NOMO-1 (cell line): ENCODE measurements at regions not wholly inside any gene's neighbourhood (a gene's known extent, or its start where the extent isn't known, plus 50 kb on each side); places are given as distances from the start of the nearest gene placed in this dataset.

ENCODE experiments used
- DNase-seq, 2 experiments: peaks; one replicate each; lab custom pipeline; 2025; ENCODE audit not compliant: unreplicated experiment in 2 of 2; lab: John Stamatoyannopoulos, UW

- DNase-seq = no peak
Observed at GRCh38 chr2:176699098-176699497, 429.9 kb downstream of the MTX2 start.

- no peak for DNase-seq
Observed at GRCh38 chr2:176699644-176700043, 430.4 kb downstream of the MTX2 start.

DNA sequence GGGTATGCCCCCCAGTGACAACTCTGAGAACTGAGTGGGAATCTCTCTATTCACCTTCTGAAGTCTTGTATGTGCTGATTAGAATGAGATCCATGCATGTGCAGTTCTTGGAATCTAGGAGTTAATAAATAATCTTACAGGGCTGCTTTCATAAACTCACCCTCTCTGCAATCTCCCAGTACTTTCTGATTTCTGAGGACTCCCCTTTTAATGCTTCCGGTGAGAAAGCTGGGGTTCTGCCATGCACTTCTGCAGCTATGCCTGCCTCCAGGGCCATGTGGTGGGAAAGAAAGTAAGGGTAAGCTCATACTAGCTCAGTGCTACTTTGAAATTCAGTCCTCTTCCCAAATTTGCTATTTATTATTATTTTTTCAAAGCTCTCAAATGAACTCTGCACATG, 432.9 kb downstream of the MTX2 start:
- no peak for DNase-seq

- no peak for DNase-seq
Observed at GRCh38 chr2:176704282-176704858, 435.1 kb downstream of the MTX2 start.

- no peak for DNase-seq
Observed at GRCh38 chr2:176709149-176709951, 440.1 kb downstream of the MTX2 start.

- DNase-seq = no peak
Observed at GRCh38 chr2:176709991-176710390, 440.7 kb downstream of the MTX2 start.

DNA sequence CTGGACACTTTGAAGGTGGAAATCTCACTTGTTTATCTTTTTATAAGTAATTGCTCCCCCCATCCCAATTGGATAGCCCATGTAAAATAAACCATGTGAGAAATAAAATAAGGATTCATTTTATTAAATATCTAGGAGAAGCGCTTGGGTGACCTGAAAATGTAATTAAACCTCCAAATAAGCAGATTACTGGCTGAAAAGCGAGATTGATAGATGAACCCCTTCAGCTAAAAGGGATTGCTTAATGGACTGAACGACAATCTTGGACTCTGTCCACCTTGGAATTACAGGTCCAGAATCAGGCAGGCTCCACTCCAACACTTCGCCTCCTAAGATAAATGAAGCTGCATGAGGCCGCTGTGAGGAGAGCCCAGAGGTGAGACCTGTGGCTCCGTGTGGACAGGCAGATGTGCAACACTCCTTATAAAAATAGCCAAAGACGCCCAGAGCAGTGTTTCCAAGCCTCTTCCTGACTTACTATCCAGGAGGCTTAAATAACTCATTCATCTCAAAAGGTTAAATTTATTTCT, 441.5 kb downstream of the MTX2 start:
- no peak for DNase-seq

DNA sequence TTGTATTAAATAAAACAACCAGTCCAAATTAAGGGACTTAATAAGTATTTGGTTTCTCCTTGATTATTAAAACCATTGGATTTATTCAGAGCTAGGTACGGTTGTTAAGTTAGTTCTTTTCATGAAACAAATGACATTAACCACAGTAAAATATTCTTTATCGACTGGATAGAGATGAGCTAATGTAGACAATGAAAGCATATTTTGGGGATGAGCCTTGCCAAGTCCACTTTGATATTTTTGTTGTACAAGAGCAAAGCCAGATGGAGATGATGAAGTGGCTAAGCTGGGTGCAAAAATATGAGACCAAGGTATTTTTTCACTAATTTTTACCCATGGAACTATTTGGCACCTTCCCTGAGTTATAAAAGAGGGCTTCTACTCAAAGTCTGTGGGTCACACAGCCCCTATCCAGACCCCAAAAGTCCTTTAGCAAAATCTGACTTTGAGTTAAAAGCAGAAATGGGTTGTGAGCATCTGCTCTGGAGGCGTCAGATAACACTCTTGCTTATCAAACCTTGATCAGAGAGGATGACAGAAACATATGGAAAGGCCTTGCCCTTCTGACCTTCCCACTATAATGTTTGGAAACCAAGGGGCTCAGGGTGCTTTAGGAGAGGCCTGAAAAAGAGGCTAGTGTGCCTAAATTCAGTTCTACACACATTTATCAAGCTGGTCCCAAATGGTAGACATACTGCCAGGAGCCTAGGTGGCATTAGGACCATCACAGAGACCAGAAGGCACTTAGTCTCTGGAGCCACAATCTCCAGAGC, 456.8 kb downstream of the MTX2 start:
- DNase-seq = no peak

DNA sequence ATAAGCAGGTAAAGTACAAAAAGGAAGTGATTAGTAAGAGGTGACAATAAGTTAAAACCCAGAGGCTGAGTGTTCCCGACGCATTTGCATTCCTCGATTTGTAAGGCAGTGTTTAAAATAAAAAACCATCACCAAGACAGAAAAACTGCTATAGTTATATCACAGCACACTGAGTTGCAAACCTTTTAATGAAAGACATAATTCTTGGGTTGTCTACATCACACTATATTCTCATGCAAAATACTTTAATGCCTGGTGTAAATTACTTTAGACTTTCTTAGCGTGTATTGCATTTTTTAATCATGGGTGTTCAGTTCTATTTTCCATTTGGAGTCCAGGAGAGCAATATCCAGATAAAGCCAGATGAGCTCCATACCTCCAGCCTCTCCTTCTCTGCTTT, 458.5 kb downstream of the MTX2 start:
- no peak for DNase-seq

GRCh38 chr2:176729706-176730569, 460.7 kb downstream of the MTX2 start:
- DNase-seq = no peak

DNA sequence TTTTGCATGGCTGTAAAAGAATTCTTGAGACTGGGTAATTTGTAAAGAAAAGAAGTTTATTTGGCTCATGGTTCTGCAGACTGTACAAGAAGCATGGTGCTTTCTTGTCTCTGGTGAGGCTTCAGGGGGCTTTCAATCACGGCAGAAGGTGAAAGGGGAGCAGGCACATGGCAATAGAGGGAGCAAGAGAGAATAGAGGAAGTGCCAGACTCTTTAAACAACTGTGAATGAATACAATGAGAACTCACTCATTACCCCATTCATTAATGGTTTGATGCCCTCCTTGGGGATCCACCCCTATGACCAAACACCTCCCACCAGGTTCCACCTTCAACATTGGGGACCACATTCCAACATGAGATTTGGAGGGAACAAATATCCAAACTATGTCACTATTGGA, 463.5 kb downstream of the MTX2 start:
- no peak for DNase-seq

- DNase-seq = no peak
Observed at GRCh38 chr2:176733698-176734430, 464.6 kb downstream of the MTX2 start.

- no peak for DNase-seq
Observed at GRCh38 chr2:176734868-176735267, 465.6 kb downstream of the MTX2 start.

DNA sequence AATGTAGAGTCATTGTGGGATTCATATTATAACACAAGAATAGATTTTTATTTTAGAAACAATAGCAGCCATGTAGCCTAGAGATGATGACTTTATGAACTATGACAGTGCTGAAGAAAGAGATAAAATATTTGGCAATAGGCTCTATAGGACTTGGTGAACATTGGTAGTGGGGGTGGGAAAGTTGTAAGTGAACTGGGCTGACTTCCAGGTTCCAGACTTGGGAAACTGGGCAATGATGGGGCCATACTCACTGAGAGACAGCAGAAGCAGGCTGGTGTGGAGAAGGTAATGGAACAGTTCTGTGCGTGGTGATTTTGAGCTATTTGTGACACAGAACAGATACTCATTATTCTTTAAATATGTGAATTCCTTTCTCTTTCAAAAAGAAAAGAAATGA, 470.3 kb upstream of the HNRNPA3 start:
- no peak for DNase-seq

DNA sequence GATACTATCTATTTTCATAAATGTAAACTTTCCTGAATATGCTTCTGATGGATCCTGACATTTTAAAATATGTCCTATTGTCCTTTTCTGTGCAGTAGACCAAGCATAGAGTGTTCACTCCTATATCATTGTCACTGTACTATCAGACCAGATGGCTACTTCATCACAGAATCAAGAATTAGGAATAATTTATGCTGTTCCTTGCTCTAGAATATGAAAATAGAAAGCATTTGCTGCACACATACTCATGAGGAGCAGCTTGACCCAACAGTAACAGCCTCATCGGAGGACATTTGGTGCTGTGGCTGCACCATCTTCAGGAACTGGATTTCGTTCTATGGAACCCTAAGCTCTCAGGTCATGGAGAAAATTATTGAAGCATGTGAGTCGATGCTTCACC, 468.9 kb upstream of the HNRNPA3 start:
- DNase-seq = no peak

DNA sequence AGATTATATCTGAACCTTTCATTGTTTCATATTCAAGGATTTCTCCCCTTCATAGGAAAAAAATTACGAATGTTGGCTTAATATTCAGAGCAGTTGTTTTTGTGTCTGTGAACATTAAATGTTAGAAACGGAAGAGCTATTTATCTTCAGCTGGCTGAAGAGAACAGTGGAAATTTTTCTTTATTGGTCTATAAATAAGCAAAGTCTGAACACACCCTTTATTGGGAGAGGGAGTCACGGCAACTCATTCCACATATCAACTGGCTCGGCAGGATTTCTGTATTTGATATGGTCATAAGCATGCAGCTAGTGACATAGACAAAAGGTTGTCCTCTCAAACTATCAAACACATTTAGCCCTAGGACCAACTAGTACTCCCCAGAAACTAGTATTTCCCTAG, 468.4 kb upstream of the HNRNPA3 start:
- DNase-seq = no peak

- DNase-seq = no peak
Observed at GRCh38 chr2:176745543-176746200, 466.9 kb upstream of the HNRNPA3 start.

- no peak for DNase-seq
Observed at GRCh38 chr2:176746411-176746810, 466.2 kb upstream of the HNRNPA3 start.

DNA sequence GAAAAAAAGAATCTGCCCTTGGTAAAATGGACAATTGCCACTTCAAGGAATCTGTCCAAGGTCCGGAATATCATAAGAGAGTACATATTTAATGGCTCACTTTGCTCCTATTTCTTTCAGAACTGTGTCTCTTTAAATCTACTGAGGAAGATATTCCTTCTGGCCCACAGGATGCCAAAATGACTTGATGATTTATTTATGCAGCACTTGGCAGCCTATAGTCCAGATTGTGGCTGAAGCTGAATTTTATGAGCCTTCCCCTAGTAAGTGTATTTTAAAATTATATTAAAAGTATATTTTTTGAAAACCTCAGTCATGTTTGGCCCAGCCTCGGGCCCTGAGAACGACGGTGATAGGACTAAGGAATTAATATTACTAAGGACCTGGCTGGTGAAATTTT, 465.1 kb upstream of the HNRNPA3 start:
- DNase-seq = no peak
